ENCODE measurements at regions not wholly inside any gene's neighbourhood (a gene's known extent, or its start where the extent isn't known, plus 50 kb on each side); places are given as distances from the start of the nearest gene placed in this dataset.

DNA sequence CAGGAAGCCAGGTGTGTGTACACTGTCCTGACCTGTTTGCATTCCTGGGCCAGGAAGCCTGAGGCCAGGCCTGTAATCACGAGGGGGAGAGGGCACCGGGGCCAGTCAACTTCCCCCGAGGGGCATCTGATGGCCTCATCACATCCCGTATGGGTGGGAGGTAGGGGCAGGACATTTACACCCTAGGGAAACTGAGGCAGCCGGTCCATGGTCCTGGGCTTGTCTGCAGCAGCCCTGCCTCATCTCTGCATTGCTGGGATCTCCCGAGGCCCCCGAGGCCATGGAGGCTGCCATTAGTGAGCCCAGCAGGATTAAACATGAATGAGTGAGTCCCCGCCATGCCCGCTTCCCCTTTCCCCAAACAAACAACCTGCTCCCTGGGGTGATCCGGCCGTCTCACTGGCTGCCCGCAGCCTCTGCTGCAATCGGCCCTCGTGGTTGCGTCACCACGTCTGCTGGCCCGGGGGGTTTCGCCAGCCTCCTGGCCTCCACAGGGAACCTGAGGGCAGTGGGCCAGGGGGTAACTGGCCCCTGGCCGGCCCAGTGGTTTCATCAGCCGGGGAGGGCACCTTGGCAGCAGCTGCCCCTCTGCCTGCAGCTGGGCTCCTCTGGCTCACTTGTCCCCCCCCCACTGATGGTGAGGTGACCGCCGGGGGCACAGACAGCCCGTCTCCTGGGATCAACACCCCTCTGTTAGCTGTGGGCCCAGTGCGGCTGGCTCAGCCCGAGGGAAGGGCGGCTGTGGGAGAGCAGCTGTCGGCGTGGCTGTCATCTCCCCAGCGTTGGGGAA is 88.3 kb upstream of the GSE1 start (continued):
- TF ChIP-seq ZNF276 (CRISPR knock-in tag; IDR thresholded peaks at IDR 0.05; ENCODE audit: low read depth): no peak; the same call in 1 of the 2 replicates
- TF ChIP-seq SAP130 (CRISPR knock-in tag; IDR thresholded peaks at IDR 0.05; ENCODE audit: low read depth): peak; percentile 97
- TF ChIP-seq, protein P1, sequence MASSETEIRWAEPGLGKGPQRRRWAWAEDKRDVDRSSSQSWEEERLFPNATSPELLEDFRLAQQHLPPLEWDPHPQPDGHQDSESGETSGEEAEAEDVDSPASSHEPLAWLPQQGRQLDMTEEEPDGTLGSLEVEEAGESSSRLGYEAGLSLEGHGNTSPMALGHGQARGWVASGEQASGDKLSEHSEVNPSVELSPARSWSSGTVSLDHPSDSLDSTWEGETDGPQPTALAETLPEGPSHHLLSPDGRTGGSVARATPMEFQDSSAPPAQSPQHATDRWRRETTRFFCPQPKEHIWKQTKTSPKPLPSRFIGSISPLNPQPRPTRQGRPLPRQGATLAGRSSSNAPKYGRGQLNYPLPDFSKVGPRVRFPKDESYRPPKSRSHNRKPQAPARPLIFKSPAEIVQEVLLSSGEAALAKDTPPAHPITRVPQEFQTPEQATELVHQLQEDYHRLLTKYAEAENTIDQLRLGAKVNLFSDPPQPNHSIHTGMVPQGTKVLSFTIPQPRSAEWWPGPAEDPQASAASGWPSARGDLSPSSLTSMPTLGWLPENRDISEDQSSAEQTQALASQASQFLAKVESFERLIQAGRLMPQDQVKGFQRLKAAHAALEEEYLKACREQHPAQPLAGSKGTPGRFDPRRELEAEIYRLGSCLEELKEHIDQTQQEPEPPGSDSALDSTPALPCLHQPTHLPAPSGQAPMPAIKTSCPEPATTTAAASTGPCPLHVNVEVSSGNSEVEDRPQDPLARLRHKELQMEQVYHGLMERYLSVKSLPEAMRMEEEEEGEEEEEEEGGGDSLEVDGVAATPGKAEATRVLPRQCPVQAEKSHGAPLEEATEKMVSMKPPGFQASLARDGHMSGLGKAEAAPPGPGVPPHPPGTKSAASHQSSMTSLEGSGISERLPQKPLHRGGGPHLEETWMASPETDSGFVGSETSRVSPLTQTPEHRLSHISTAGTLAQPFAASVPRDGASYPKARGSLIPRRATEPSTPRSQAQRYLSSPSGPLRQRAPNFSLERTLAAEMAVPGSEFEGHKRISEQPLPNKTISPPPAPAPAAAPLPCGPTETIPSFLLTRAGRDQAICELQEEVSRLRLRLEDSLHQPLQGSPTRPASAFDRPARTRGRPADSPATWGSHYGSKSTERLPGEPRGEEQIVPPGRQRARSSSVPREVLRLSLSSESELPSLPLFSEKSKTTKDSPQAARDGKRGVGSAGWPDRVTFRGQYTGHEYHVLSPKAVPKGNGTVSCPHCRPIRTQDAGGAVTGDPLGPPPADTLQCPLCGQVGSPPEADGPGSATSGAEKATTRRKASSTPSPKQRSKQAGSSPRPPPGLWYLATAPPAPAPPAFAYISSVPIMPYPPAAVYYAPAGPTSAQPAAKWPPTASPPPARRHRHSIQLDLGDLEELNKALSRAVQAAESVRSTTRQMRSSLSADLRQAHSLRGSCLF (CRISPR knock-in tag; IDR thresholded peaks at IDR 0.05; ENCODE audit: borderline replicate concordance): no peak
- no peak for TF ChIP-seq KLF11 (CRISPR knock-in tag; IDR thresholded peaks at IDR 0.05)
- TF ChIP-seq ZNF430 (CRISPR knock-in tag; IDR thresholded peaks at IDR 0.05): peak; percentile 96
- TF ChIP-seq ZNF512B (CRISPR knock-in tag; IDR thresholded peaks at IDR 0.05; ENCODE audit: borderline replicate concordance): peak; percentile 65; the same call in 1 of the 2 replicates
- TF ChIP-seq ZNF580 (CRISPR knock-in tag; IDR thresholded peaks at IDR 0.05; ENCODE audit: borderline replicate concordance, low read depth): peak; percentile 78
- no peak for TF ChIP-seq ADNP (CRISPR knock-in tag; IDR thresholded peaks at IDR 0.05)
- TF ChIP-seq ETV6 (CRISPR knock-in tag; conservative IDR thresholded peaks at IDR 0.05): 0 out of 2 replicates have a peak, but pooled peaks have one; percentile 88
- TF ChIP-seq MED13 (CRISPR knock-in tag; IDR thresholded peaks at IDR 0.05): peak; percentile 95
- TF ChIP-seq ZNF34 (CRISPR knock-in tag; IDR thresholded peaks at IDR 0.05; ENCODE audit: borderline replicate concordance): peak; percentile 28; the same call in 1 of the 2 replicates
- TF ChIP-seq ZMAT5 (CRISPR knock-in tag; IDR thresholded peaks at IDR 0.05; ENCODE audit: borderline replicate concordance, low read depth): no peak
- TF ChIP-seq SATB2 (CRISPR knock-in tag; IDR thresholded peaks at IDR 0.05): no peak
- TF ChIP-seq MAFK (conservative IDR thresholded peaks at IDR 0.05 in 1 of 2, IDR thresholded peaks at IDR 0.05 in 1 of 2; ENCODE audit: low read length in 2 of 2): no peak
- TF ChIP-seq ZNF496 (CRISPR knock-in tag; IDR thresholded peaks at IDR 0.05; ENCODE audit: insufficient replicate concordance): no peak
- no peak for TF ChIP-seq RNF2 (conservative IDR thresholded peaks at IDR 0.05; ENCODE audit: low read depth)
- TF ChIP-seq RFX3 (CRISPR knock-in tag; IDR thresholded peaks at IDR 0.05): no peak
- 0 out of 2 replicates have a peak, but pooled peaks have one; percentile 16 for TF ChIP-seq ZNF296 (CRISPR knock-in tag; conservative IDR thresholded peaks at IDR 0.05)
